Bronchial epithelial cell (primary cell): ENCODE measurements at regions not wholly inside any gene's neighbourhood (a gene's known extent, or its start where the extent isn't known, plus 50 kb on each side); places are given as distances from the start of the nearest gene placed in this dataset.

Experiments
- DNase-seq: peaks from one replicate; pipeline ENCODE4 v3.0.0-alpha.2; 2010; ENCODE audit warnings: low read depth
- FAIRE-seq: peaks from 2 replicates; lab custom pipeline; 2011; peaks lifted over from hg19 to GRCh38; lab: Jason Lieb, UNC
- H3K27me3 ChIP-seq: 2 replicates; pipeline ENCODE4 v1.5.1; 2011; ENCODE audit warnings: low read length; ENCODE audit not compliant: control insufficient read depth, insufficient read depth
- H3K36me3 ChIP-seq: 2 replicates; pipeline ENCODE4 v1.5.1; 2011; ENCODE audit warnings: low read length; ENCODE audit not compliant: control insufficient read depth, insufficient read depth
- H3K4me3 ChIP-seq: 2 replicates; pipeline ENCODE4 v1.5.1; 2011; ENCODE audit warnings: mild to moderate bottlenecking, low read depth, low read length, control low read depth
- TF ChIP-seq, protein P1 (sequence below): IDR thresholded peaks from 2 replicates; pipeline ENCODE4 v1.5.1; 2011; ENCODE audit warnings: mild to moderate bottlenecking, moderate library complexity, low read length, control low read depth, inconsistent platforms; ENCODE audit not compliant: insufficient read depth, severe bottlenecking

DNA sequence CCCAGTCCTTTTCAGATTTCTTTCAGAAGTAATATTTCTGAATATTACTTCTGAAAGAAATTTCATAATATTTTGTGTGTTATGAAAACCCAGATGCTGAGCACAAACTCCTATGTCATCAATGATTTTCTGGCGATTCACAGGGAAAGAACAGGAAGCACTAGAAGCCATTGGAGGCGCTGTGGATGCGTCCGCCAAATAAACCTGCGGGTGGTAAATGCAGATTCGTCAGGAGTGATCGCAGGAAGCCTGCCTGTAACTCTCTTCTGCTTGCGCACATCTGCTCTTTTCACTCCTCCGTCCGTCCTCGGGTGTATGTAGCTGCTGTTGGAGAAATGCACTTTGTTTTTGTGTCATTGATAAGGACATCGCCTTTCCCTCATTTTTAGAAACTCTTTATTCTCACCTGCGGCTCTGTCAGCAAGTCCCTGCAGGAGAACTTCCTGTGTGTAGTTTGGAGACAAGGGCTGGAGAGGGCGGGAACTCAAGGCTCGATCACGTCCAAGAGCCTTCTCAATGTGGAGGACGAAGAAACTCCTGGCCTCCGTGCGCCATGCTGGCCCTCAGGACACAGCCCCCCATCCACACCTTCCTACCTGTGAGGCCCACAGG lies 483.8 kb downstream of the GALR1 start:
- FAIRE-seq (no peak), DNase-seq (no peak)
- Histone ChIP-seq H3K27me3 (no peaks in the 10 kb centered on the region), H3K4me3 (no peak overlapping the region), H3K36me3 (no peaks in the 10 kb centered on the region)
- TF ChIP-seq, protein P1, sequence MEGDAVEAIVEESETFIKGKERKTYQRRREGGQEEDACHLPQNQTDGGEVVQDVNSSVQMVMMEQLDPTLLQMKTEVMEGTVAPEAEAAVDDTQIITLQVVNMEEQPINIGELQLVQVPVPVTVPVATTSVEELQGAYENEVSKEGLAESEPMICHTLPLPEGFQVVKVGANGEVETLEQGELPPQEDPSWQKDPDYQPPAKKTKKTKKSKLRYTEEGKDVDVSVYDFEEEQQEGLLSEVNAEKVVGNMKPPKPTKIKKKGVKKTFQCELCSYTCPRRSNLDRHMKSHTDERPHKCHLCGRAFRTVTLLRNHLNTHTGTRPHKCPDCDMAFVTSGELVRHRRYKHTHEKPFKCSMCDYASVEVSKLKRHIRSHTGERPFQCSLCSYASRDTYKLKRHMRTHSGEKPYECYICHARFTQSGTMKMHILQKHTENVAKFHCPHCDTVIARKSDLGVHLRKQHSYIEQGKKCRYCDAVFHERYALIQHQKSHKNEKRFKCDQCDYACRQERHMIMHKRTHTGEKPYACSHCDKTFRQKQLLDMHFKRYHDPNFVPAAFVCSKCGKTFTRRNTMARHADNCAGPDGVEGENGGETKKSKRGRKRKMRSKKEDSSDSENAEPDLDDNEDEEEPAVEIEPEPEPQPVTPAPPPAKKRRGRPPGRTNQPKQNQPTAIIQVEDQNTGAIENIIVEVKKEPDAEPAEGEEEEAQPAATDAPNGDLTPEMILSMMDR, result no peak

DNA sequence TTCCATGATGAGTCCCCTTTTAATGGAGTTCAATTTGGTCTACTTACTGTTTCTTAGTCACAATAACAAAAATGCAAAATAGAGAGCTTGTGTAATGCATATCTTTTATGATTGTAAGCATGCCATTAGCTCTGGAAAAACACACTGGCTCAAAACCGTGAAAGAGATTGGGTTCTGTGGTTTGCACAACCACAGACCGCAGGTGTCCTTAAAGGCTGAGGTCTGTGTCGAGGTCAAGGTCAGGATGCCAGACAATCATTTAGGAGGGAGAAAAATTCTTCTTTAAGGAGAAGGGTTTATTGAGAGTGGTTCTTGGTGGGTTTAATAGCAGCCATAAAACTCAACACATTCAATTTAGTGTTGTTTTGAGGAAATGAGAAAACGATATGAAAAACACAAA lies 487.2 kb downstream of the GALR1 start:
- Histone ChIP-seq H3K27me3 (no peaks in the 10 kb centered on the region), H3K36me3 (no peaks in the 10 kb centered on the region), H3K4me3 (no peak overlapping the region)
- TF ChIP-seq, protein P1, result no peak
- FAIRE-seq (no peak), DNase-seq (no peak)

DNA sequence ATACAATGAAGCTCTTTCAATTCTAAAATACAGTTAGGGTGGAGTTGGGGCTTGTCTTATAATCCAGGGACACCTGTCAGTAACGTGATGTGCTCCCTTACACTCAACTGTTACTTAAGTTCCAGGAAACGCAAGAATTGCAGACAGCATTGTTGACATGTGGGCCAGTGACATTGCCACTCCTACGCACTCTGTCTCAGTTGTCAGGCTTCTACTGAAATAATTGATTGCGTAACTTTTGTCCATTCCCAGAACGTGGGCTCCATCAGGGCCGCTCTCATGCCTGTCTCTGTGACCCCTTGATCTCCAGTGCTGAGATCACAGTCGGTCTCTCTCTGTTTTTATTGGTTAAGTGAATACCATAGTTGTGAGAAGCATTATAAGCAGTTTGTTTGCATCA lies 487.8 kb downstream of the GALR1 start:
- no peak overlapping the region for H3K4me3 ChIP-seq
- TF ChIP-seq, protein P1, result no peak
- H3K27me3 ChIP-seq, result no peaks in the 10 kb centered on the region
- no peaks in the 10 kb centered on the region for H3K36me3 ChIP-seq
- peak; percentile 55 for FAIRE-seq
- DNase-seq, result no peak

DNA sequence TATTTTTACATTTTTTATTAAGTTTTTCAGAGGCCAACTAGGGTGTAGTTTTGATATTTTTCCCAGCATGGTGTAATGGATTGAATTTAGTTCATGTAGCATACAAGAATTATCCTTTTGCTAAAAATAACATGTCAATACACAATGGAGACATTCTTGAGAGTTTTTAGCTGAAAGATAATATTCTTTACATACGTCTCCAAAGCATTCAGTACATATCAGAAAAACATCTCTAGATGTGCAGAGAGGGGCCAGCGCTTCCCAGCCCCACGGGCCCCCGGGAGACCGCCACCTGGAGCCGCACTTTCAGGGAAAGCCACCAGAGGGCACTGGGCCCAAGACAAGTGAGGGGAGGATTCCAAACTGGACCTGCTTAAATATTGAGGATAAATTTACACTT lies 499.4 kb downstream of the GALR1 start:
- TF ChIP-seq, protein P1, result no peak
- Histone ChIP-seq H3K36me3 (no peaks in the 10 kb centered on the region), H3K27me3 (no peaks in the 10 kb centered on the region), H3K4me3 (no peak overlapping the region)
- DNase-seq (no peak), FAIRE-seq (no peak)

- H3K36me3 ChIP-seq, result no peaks in the 10 kb centered on the region
- no peak for FAIRE-seq
These were observed 500.4 kb downstream of the GALR1 start for GRCh38 chr18:77750006-77750405.

More at GRCh38 chr18:77750006-77750405, 500.4 kb downstream of the GALR1 start:
- DNase-seq, result no peak
- Histone ChIP-seq H3K27me3 (no peaks in the 10 kb centered on the region), H3K4me3 (no peak overlapping the region)
- TF ChIP-seq, protein P1, result no peak
